ENCODE measurements at regions not wholly inside any gene's neighbourhood (a gene's known extent, or its start where the extent isn't known, plus 50 kb on each side); places are given as distances from the start of the nearest gene placed in this dataset.
A peak's percentile ranks its signal among the peaks of the same experiment; 100 is the strongest.

DNA sequence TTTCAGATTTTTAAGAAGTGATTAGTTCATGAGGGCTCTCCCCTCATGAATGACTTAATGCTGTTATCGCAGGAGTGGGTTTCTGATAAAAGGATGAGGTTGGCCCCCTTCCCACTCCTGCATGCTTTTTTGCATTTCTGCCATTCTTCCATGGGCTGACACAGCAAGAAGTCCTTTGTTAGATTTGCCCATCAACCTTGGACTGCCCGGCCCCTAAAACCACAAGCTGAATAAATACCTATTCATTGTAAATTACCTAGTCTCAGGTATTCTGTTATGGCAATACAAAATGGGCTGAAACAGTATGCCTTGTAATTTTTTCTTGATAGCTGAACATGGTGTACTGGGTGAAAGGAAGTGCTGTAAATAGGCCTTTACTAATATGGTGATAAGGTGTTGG lies 72.7 kb upstream of the DPH5 start:
- Mint-ChIP-seq H3K4me3 (no peak overlapping the region), H3K27me3 (ENCODE audit: low read depth in 2 of 2) (no peaks in the 10 kb centered on the region), H3K9me3 (no peaks in the 10 kb centered on the region), H3K4me1 (peaks cover 4% of the 10 kb centered on the region in 2 donors), H3K27ac (no peak overlapping the region), H3K36me3 (no peaks in the 10 kb centered on the region)
- TF ChIP-seq CTCF (IDR thresholded peaks at IDR 0.05) = no peak
- Histone ChIP-seq H3K27me3 (ENCODE audit: control insufficient read depth, insufficient read depth, low read length) (no peaks in the 10 kb centered on the region), H3K4me1 (ENCODE audit: control insufficient read depth, insufficient read depth, low read length) (no peaks in the 10 kb centered on the region), H3K4me3 (ENCODE audit: low read length) (no peak overlapping the region), H3K9me3 (ENCODE audit: control insufficient read depth, insufficient read depth, low read length) (no peaks in the 10 kb centered on the region), H3K27ac (ENCODE audit: low read length) (no peak overlapping the region), H3K36me3 (ENCODE audit: control insufficient read depth, insufficient read depth, low read length) (no peaks in the 10 kb centered on the region)
- intact Hi-C loops (cut with micrococcal nuclease) = no loop called here
- ATAC-seq (no peak), DNase-seq (no peak)
- 100% methylated on average over 2 of the region's 2 CpGs for WGBS (ENCODE audit: insufficient coverage)

DNA sequence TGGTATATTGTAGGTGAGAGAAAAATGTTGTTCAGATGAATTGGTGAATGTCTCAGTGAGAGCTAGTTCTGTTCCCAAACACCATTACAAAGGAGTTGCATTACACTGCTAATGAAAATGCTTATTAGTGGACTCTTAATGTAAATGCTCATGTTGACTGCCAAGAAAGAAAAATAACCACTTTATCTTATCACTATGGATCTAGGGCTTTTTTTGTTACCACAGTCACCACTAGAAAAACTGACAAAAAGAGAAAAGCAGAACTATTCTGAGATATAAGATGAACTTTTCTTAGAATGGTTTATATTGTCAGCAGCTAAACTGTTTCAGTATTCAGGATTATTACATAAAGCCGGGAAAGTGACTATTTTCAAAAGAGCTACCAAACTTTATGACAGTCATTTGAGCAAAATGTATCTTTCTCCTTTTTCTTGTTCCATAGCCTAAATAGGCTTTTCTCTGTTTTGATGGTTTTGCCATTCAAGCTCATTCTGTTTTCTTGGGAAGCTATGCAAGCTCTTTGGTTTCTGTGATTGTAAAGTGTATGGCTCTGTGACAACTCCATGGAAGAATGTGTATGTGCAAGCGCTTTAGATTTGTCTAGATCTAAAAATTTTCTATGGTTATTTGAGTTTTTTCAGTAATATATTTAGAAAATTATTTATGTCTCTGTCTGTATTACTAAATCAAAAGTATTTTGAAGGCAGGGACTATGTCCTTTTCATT lies 64.2 kb upstream of the DPH5 start:
- intact Hi-C loops (cut with micrococcal nuclease) = no loop called here
- Histone ChIP-seq H3K27me3 (ENCODE audit: control insufficient read depth, insufficient read depth, low read length) (no peaks in the 10 kb centered on the region), H3K36me3 (ENCODE audit: control insufficient read depth, insufficient read depth, low read length) (peaks cover 7% of the 10 kb centered on the region), H3K4me1 (ENCODE audit: control insufficient read depth, insufficient read depth, low read length) (no peaks in the 10 kb centered on the region), H3K4me3 (ENCODE audit: low read length) (no peak overlapping the region), H3K9me3 (ENCODE audit: control insufficient read depth, insufficient read depth, low read length) (no peaks in the 10 kb centered on the region), H3K27ac (ENCODE audit: low read length) (no peak overlapping the region)
- H3K4me3 Mint-ChIP-seq = no peak overlapping the region
- no peaks in the 10 kb centered on the region for H3K27me3 Mint-ChIP-seq (ENCODE audit: low read depth in 2 of 2)
- H3K36me3 Mint-ChIP-seq = no peaks in the 10 kb centered on the region
- no peaks in the 10 kb centered on the region for H3K9me3 Mint-ChIP-seq
- no peak overlapping the region for H3K27ac Mint-ChIP-seq
- peaks cover 7 to 10% of the 10 kb centered on the region in 2 donors for H3K4me1 Mint-ChIP-seq
- WGBS (ENCODE audit: insufficient coverage) = 43% methylated on average over 1 of the region's 2 CpGs
- ATAC-seq (peak in 1 of 3 donors; percentile 39), DNase-seq (no peak)
- TF ChIP-seq CTCF (IDR thresholded peaks at IDR 0.05) = no peak

GRCh38 chr1:101088431-101088830 lies 62.8 kb upstream of the DPH5 start:
- DNase-seq (no peak), ATAC-seq (no peak)
- Histone ChIP-seq H3K4me1 (ENCODE audit: control insufficient read depth, insufficient read depth, low read length) (no peaks in the 10 kb centered on the region), H3K4me3 (ENCODE audit: low read length) (no peak overlapping the region), H3K27ac (ENCODE audit: low read length) (no peak overlapping the region), H3K27me3 (ENCODE audit: control insufficient read depth, insufficient read depth, low read length) (no peaks in the 10 kb centered on the region), H3K9me3 (ENCODE audit: control insufficient read depth, insufficient read depth, low read length) (no peaks in the 10 kb centered on the region), H3K36me3 (ENCODE audit: control insufficient read depth, insufficient read depth, low read length) (peaks cover 7% of the 10 kb centered on the region)
- Mint-ChIP-seq H3K27me3 (ENCODE audit: low read depth in 2 of 2) (no peaks in the 10 kb centered on the region), H3K4me3 (no peak overlapping the region), H3K4me1 (peaks cover 9 to 15% of the 10 kb centered on the region in 2 donors), H3K9me3 (no peaks in the 10 kb centered on the region), H3K27ac (no peak overlapping the region), H3K36me3 (no peaks in the 10 kb centered on the region)
- no peak for TF ChIP-seq CTCF (IDR thresholded peaks at IDR 0.05)
- 100% methylated on average over 1 of the region's 1 CpG for WGBS (ENCODE audit: insufficient coverage)
- intact Hi-C loops (cut with micrococcal nuclease) = no loop called here

DNA sequence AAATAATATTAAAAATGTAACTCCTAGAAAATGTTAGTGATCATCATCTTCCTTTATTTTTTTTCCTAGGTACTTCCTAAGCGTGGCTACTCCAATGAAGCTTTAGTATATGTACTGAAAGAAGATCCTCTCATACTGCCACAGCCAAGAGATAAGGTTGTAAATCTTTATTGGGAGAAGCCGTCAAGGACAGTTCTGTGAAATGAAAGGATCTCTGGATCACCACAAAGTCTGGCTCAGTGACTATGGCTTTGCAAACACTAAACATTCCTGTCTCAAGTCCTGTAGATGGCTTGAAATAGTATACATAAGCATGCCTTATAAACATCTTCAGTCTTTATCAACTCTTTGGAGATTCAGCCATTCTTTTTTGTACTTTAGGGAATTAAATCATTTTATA lies 61.2 kb upstream of the DPH5 start:
- Mint-ChIP-seq H3K36me3 (no peaks in the 10 kb centered on the region), H3K4me3 (no peak overlapping the region), H3K9me3 (no peaks in the 10 kb centered on the region), H3K27ac (no peak overlapping the region), H3K27me3 (ENCODE audit: low read depth in 2 of 2) (no peaks in the 10 kb centered on the region), H3K4me1 (peaks cover 23 to 27% of the 10 kb centered on the region in 2 donors)
- intact Hi-C loops (cut with micrococcal nuclease) = no loop called here
- H3K27me3 ChIP-seq (ENCODE audit: control insufficient read depth, insufficient read depth, low read length) = no peaks in the 10 kb centered on the region
- DNase-seq (no peak), ATAC-seq (no peak)
- H3K4me3 ChIP-seq (ENCODE audit: low read length) = no peak overlapping the region
- H3K27ac ChIP-seq (ENCODE audit: low read length) = no peak overlapping the region
- no peaks in the 10 kb centered on the region for H3K4me1 ChIP-seq (ENCODE audit: control insufficient read depth, insufficient read depth, low read length)
- peaks cover 7% of the 10 kb centered on the region for H3K36me3 ChIP-seq (ENCODE audit: control insufficient read depth, insufficient read depth, low read length)
- 88% methylated on average over 1 of the region's 2 CpGs for WGBS (ENCODE audit: insufficient coverage)
- H3K9me3 ChIP-seq (ENCODE audit: control insufficient read depth, insufficient read depth, low read length) = no peaks in the 10 kb centered on the region
- TF ChIP-seq CTCF (IDR thresholded peaks at IDR 0.05) = no peak

Data from natural killer cell (primary cell).